Endodermal cell (in vitro differentiated cells): ENCODE measurements at regions not wholly inside any gene's neighbourhood (a gene's known extent, or its start where the extent isn't known, plus 50 kb on each side); places are given as distances from the start of the nearest gene placed in this dataset.

ENCODE experiments used
- DNase-seq: peaks from one replicate; pipeline ENCODE4 v3.0.0-alpha.2; 2017
- H3K27ac ChIP-seq: 2 replicates; pipeline ENCODE4 v1.5.1; 2013; ENCODE audit warnings: mild to moderate bottlenecking, low read depth, low read length, moderate library complexity
- H3K27me3 ChIP-seq: 2 replicates; pipeline ENCODE4 v1.6.1; 2013; ENCODE audit warnings: mild to moderate bottlenecking, low read length, moderate library complexity; ENCODE audit not compliant: insufficient read depth, control insufficient read depth, poor library complexity, severe bottlenecking
- H3K36me3 ChIP-seq: 2 replicates; pipeline ENCODE4 v1.7.0; 2013; ENCODE audit warnings: mild to moderate bottlenecking, low read length, moderate library complexity; ENCODE audit not compliant: control insufficient read depth, insufficient read depth
- H3K4me1 ChIP-seq: one replicate; pipeline ENCODE4 v1.7.0; 2013; ENCODE audit warnings: low read length; ENCODE audit not compliant: control insufficient read depth, insufficient read depth
- H3K4me3 ChIP-seq: 2 replicates; pipeline ENCODE4 v1.5.1; 2013; ENCODE audit warnings: mild to moderate bottlenecking, low read length, moderate library complexity
- H3K9ac ChIP-seq: 2 replicates; pipeline ENCODE4 v1.6.1; 2013; ENCODE audit warnings: mild to moderate bottlenecking, low read length, moderate library complexity; ENCODE audit not compliant: poor library complexity, severe bottlenecking; ENCODE audit errors: extremely low read depth
- H3K9me3 ChIP-seq: 2 replicates; pipeline ENCODE4 v1.6.1; 2013; ENCODE audit warnings: mild to moderate bottlenecking, low read length, moderate library complexity; ENCODE audit not compliant: control insufficient read depth
- H3K27ac Mint-ChIP-seq: 2 replicates; pipeline ENCODE4 v1.8.0; 2020; ENCODE audit warnings: mixed read lengths
- H3K27me3 Mint-ChIP-seq: 2 replicates; pipeline ENCODE4 v1.8.0; 2021; ENCODE audit warnings: mild to moderate bottlenecking, mixed read lengths; ENCODE audit not compliant: insufficient read depth
- H3K36me3 Mint-ChIP-seq: 2 replicates; pipeline ENCODE4 v1.8.0; 2020; ENCODE audit warnings: low read depth, mixed read lengths
- H3K4me1 Mint-ChIP-seq: 2 replicates; pipeline ENCODE4 v1.8.0; 2020; ENCODE audit warnings: mixed read lengths
- H3K4me3 Mint-ChIP-seq: 2 replicates; pipeline ENCODE4 v1.8.0; 2020; ENCODE audit warnings: mild to moderate bottlenecking, moderate library complexity, mixed read lengths
- H3K9me3 Mint-ChIP-seq: 2 replicates; pipeline ENCODE4 v1.8.0; 2020; ENCODE audit warnings: mild to moderate bottlenecking, mixed read lengths
- WGBS, 2 experiments: methylation state at CpG; one replicate each; pipeline versions ENCODE4 v1.1.5 to v1.1.7; 2013; ENCODE audit warnings: missing lambda C conversion rate in 2 of 2, mixed read lengths in 1 of 2; ENCODE audit not compliant: insufficient coverage in 1 of 2, insufficient read length in 1 of 2; 5-methylcytosine and 5-hydroxymethylcytosine counted together
- TF ChIP-seq, protein P1 (sequence below): fragments of 200-600 bp; sonication (generic); conservative IDR thresholded peaks from 2 replicates; pipeline ENCODE4 v1.5.0; 2021; ENCODE audit warnings: antibody characterized with exemption, mild to moderate bottlenecking

DNA sequence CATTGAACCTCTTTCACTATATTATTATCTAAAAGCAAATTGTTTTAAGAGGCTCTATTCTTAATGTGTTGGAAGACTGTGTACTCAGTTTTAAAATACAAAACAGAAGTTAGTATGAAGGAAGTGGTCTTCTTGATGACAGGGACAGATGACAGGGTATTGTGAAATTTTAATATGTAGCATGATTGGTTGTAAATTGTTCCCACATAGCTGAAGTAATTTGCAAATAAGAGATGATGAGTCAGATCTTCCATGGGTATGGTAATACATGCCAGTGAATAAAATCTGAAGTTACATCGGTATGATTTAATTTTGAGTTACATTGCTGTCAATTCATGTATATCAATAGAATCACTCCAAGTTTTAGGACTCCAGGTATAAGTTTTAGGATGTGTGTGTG is 454.8 kb downstream of the AEBP2 start:
- TF ChIP-seq, protein P1, sequence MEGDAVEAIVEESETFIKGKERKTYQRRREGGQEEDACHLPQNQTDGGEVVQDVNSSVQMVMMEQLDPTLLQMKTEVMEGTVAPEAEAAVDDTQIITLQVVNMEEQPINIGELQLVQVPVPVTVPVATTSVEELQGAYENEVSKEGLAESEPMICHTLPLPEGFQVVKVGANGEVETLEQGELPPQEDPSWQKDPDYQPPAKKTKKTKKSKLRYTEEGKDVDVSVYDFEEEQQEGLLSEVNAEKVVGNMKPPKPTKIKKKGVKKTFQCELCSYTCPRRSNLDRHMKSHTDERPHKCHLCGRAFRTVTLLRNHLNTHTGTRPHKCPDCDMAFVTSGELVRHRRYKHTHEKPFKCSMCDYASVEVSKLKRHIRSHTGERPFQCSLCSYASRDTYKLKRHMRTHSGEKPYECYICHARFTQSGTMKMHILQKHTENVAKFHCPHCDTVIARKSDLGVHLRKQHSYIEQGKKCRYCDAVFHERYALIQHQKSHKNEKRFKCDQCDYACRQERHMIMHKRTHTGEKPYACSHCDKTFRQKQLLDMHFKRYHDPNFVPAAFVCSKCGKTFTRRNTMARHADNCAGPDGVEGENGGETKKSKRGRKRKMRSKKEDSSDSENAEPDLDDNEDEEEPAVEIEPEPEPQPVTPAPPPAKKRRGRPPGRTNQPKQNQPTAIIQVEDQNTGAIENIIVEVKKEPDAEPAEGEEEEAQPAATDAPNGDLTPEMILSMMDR = no peak
- no peak for DNase-seq
- Histone ChIP-seq H3K4me3 (no peak overlapping the region), H3K27ac (no peak overlapping the region), H3K9me3 (no peaks in the 10 kb centered on the region), H3K27me3 (no peaks in the 10 kb centered on the region), H3K36me3 (no peaks in the 10 kb centered on the region), H3K9ac (no peak overlapping the region), H3K4me1 (no peaks in the 10 kb centered on the region)
- Mint-ChIP-seq H3K27me3 (no peaks in the 10 kb centered on the region), H3K36me3 (no peaks in the 10 kb centered on the region), H3K27ac (no peak overlapping the region), H3K4me3 (no peak overlapping the region), H3K4me1 (peaks cover 6% of the 10 kb centered on the region), H3K9me3 (no peaks in the 10 kb centered on the region)
- 80% methylated on average over 1 of the region's 1 CpG; no CpG with 5 or more reads in 1 of the 2 experiments for WGBS, 2 experiments

DNA sequence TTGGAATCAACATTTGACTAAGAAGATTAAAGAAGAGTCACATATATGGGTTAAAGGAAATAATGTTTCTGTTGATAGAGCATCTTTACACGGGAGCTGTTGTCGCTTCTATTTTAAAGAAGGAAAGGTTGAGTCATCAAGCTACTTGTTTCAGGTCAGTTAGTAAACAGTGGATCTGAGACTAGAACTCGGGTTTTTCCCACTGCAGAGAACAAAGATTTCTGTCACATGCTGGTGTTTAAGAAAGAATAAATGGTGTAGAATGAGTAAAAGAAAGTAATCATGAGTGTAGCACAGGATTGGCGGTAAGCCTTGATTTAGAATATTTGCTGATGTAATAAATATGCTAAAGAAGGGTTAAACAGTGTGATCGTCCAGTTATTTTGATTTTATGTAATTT is 455.5 kb downstream of the AEBP2 start:
- 84 to 100% methylated on average over 2 to 5 of the region's 5 CpGs for WGBS, 2 experiments
- no peaks in the 10 kb centered on the region for H3K27me3 Mint-ChIP-seq
- Histone ChIP-seq H3K4me3 (no peak overlapping the region), H3K9me3 (no peaks in the 10 kb centered on the region), H3K36me3 (no peaks in the 10 kb centered on the region), H3K27me3 (no peaks in the 10 kb centered on the region), H3K4me1 (no peaks in the 10 kb centered on the region), H3K27ac (no peak overlapping the region), H3K9ac (no peak overlapping the region)
- peaks cover 2% of the 10 kb centered on the region for H3K9me3 Mint-ChIP-seq
- peak overlapping the region; percentile 2 for H3K27ac Mint-ChIP-seq
- no peak overlapping the region for H3K4me3 Mint-ChIP-seq
- TF ChIP-seq, protein P1 = no peak
- H3K36me3 Mint-ChIP-seq = no peaks in the 10 kb centered on the region
- no peak for DNase-seq
- peaks cover 6% of the 10 kb centered on the region for H3K4me1 Mint-ChIP-seq

DNA sequence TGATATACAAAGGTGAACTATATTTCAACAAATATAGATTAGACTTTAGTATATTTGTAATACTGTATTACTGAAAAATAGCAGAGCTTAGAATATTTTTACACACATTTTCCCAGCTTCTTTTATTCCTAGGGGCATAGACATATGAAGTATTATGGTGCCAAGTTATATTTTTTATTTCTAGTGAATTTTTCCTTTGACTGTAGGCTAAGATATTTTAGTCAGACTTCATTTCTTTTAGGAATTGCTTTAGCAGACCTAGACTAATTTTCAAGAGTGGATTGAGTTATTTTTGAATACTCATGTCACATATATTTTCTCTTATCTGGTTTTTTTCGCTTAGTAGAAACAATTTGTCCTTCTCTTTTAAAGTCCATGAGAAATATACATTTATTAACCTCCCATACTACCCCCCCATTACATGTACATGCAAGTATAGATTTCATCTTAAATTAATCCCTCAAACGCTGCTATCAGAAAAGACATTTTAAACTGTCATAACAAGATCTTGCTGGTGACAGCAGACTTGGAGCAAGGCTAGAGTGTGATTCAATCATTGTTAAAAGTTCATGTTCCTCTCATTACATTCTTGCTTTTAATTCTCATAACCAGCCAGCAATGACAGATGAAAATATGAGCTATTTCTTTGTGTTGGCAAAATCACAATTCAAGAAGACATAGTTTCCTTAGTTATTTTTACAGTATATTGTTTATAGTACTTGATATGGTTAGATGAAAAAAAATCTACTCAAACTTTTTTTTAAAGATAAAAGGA is 456.1 kb downstream of the AEBP2 start:
- Histone ChIP-seq H3K4me3 (no peak overlapping the region), H3K36me3 (no peaks in the 10 kb centered on the region), H3K27ac (no peak overlapping the region), H3K9ac (no peak overlapping the region), H3K4me1 (no peaks in the 10 kb centered on the region), H3K9me3 (no peaks in the 10 kb centered on the region), H3K27me3 (no peaks in the 10 kb centered on the region)
- Mint-ChIP-seq H3K4me1 (peaks cover 6% of the 10 kb centered on the region), H3K9me3 (peaks cover 2% of the 10 kb centered on the region), H3K4me3 (no peak overlapping the region), H3K36me3 (no peaks in the 10 kb centered on the region), H3K27me3 (no peaks in the 10 kb centered on the region), H3K27ac (no peak overlapping the region)
- 90 to 100% methylated on average over 2 of the region's 2 CpGs for WGBS, 2 experiments
- no peak for DNase-seq
- TF ChIP-seq, protein P1 = no peak
